ENCODE measurements at regions not wholly inside any gene's neighbourhood (a gene's known extent, or its start where the extent isn't known, plus 50 kb on each side); places are given as distances from the start of the nearest gene placed in this dataset.
"Not testable (repeated sequence)": the region's sequence is repeated elsewhere in the genome, so short reads cannot be mapped to it uniquely, and the experiment has no call there.

- no peak for DNase-seq
These were observed 132.2 kb upstream of the FUNDC1 start for GRCh38 chrX:44674906-44675305.

GRCh38 chrX:44669626-44670025 lies 127.0 kb upstream of the FUNDC1 start:
- DNase-seq = no peak

- no peak for DNase-seq
These were observed 125.1 kb upstream of the FUNDC1 start for GRCh38 chrX:44667771-44668170.

DNA sequence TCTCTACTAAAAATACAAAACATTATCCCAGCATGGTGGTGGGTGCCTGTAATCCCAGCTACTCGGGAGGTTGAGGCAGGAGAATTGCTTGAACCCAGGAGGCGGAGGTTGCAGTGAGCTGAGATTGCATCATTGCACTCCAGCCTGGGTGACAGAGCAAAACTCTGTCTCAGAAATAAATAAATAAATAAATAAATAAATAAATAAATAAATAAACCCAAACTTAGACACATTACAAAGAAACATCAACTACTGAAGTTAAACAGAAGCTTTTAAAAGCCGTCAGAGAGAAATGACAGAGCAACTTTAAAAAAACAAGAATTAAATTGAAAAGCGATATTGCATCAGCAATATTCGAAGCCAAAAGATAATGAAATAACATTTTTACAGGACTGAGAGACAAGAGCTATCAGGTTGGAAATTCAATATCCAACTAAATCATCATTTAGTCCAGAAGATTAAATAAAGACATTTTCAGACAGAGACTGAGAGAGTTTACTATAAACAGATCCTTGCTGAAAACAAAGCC lies 115.1 kb upstream of the FUNDC1 start:
- not testable (repeated sequence) for DNase-seq

GRCh38 chrX:44651358-44651757 lies 108.7 kb upstream of the FUNDC1 start:
- no peak for DNase-seq

GRCh38 chrX:44643723-44644122 lies 101.1 kb upstream of the FUNDC1 start:
- no peak for DNase-seq

- DNase-seq = no peak
These were observed 94.6 kb upstream of the FUNDC1 start for GRCh38 chrX:44637282-44637681.

DNA sequence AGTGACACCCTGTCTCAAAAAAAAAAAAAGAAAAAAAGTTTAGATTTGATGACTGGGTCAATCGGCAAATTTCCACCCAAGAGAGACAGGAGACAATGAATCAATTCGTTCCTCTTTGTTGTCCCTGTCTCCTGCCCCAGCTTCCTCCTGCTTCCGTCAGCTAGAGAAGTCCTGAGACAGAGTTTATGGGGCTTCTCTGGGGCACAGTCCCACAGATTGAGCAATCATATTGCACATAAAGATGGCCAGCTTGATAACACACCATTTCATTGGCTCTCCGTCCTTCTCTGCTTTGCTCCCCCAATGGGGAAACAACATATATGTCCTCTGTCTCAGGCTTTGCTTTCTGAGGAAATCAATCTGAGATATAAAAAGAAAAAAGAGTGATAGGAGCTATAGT lies 78.4 kb upstream of the FUNDC1 start:
- DNase-seq = no peak

DNA sequence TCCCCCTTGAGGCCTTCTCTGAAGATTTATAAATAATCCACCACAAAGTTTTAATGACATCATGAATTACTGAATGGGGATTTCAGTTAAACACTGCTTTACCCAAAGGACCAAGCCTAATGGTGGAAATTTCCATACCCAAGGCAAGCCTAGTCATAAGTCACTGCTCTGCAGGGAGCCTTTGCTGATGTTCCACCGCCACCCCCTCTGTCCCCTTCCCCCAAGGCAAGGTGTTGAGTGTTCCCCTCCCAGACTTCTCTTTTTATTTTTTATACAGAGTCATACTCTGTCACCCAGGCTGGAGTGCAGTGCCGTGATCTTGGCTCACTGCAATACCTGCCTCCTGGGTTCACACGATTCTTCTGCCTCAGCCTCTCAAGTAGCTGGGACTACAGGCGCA lies 76.4 kb upstream of the FUNDC1 start:
- DNase-seq = no peak

DNA sequence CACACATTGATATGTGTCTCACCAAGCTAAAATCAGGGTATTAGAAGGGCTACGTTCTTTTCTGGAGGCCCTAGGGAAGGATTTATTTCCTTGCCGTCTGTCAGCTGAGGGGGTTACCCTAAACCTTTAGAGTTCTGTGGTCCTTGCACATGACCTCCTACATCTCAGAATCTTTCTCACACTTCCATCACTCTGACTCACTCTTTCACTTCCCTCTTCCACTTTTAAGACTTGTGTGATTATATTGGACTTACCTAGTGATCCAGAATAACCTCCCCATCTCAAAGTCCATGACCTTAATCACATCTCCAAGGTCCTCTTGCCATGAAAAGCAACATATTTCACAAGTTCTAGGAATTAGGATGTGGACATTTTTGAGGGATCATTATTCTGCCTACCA lies 53.6 kb upstream of the FUNDC1 start:
- DNase-seq = no peak
